GM19438 (cell line): ENCODE measurements at regions not wholly inside any gene's neighbourhood (a gene's known extent, or its start where the extent isn't known, plus 50 kb on each side); places are given as distances from the start of the nearest gene placed in this dataset.

Experiments
- ATAC-seq: cut with Tn5 transposase; IDR thresholded peaks from one replicate; pipeline ENCODE4 v1.9.1; 2021; ENCODE audit warnings: low read depth; ENCODE audit not compliant: unreplicated experiment

GRCh38 chr21:17903929-17904639 is 84.9 kb upstream of the C21orf91 start:
- ATAC-seq: no peak

DNA sequence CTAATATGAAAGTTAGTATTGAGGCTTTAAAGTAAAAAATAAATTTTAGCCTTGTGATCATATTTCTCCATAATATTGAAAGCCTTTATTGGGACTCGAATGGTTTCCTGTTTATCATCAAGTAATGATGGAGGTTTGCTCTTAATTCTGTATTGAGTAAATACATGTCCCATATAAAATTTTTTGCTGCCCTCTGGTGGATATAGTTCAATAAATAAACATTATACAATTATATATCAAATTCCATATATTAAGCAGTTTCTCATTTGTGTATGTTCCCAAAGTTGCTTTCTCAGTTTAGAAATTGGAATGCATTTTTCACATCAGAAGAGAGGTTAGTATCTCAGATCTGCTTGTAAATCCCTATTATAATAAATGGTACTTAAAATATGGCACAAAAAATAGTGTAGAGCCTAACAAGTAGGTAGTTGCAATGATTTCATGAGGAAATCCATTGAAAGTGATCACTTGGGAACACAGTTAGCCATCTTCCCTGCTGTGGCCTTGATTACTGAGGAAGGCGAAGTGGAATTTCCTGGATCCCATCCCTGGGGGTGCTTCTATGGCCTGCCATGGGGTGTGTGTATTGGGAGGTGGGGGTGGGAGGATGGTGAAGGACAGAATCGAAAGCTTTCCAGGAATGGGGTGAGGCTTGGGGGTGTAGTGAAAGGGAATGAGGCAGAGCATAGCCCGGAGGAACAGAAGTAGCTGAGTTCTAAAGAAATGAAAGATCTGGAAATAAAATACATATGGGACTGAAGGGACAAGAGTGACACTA is 84.1 kb upstream of the C21orf91 start:
- ATAC-seq: no peak

- no peak for ATAC-seq
Observed at GRCh38 chr21:17901458-17902079, 82.4 kb upstream of the C21orf91 start.

DNA sequence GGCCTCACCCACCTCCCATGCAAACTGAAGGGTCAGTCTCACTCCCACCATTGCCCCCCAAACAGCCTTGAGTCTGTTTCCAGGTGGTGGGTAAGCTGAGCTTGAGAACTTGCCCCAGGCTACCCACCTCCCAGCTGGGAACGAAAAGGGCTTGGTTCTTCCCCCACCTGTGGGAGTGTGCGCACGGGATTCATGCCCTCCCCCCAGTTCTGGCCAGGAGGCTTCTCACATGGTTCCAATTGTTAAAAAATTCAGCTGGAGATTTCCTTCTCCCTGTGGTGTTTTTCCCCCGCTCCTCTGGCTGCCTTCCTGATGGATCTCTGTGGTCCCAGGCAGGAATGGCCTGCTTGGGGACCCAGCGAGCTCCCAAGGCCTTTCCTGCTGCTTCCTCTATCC is 81.8 kb upstream of the C21orf91 start:
- no peak for ATAC-seq

- no peak for ATAC-seq
Observed at GRCh38 chr21:17900281-17900989, 81.3 kb upstream of the C21orf91 start.

GRCh38 chr21:17889171-17889570 is 70.0 kb upstream of the C21orf91 start:
- no peak for ATAC-seq

- ATAC-seq: no peak
Observed at GRCh38 chr21:17869115-17869514, 50.0 kb upstream of the C21orf91 start.
